NT2/D1 (cell line): ENCODE measurements at regions not wholly inside any gene's neighbourhood (a gene's known extent, or its start where the extent isn't known, plus 50 kb on each side); places are given as distances from the start of the nearest gene placed in this dataset.

Experiments
- YY1 ChIP-seq: IDR thresholded peaks from 2 replicates; pipeline ENCODE4 v1.6.1; 2011; ENCODE audit not compliant: insufficient read length, insufficient read depth
- ZNF274 ChIP-seq: IDR thresholded peaks from 2 replicates; pipeline ENCODE4 v1.6.1; 2011; ENCODE audit warnings: mild to moderate bottlenecking, low read depth, low read length

DNA sequence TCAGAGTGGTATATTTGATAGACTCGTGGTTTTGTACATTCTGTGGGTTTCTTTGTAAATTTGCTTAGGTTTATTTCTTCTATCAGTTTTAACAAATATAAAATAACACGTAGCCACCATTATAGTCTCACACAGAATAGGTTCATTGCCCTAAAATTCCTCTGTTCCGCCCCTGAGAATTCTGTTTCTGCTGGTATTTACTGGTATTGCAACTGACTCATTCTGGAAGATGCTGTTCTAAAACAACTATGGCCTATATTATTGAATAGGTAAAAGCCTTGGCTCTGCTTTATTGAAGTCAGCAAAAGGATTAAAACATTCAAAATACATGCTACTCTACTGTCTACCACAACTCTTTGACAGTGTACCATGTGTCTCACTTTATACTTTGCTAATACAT is 119.1 kb upstream of the CHORDC1 start:
- TF ChIP-seq ZNF274 (no peak), YY1 (no peak)
